Activated T-helper 1 cell treated with anti-CD3 and anti-CD28 coated beads, Interleukin-2, amount 50 U/mL, for 16 hours (primary cell): ENCODE measurements at regions not wholly inside any gene's neighbourhood (a gene's known extent, or its start where the extent isn't known, plus 50 kb on each side); places are given as distances from the start of the nearest gene placed in this dataset.

Source experiments
- DNase-seq, 2 donors: peaks; one replicate each; pipeline ENCODE4 v3.0.0-alpha.2; 2020; ENCODE audit warnings: low read depth in 1 of 2, low spot score in 1 of 2

GRCh38 chr11:115892016-115892415, 387.8 kb upstream of the CADM1 start:
- no peak for DNase-seq

GRCh38 chr11:115891581-115891980, 387.4 kb upstream of the CADM1 start:
- DNase-seq = no peak

GRCh38 chr11:115890500-115890899, 386.3 kb upstream of the CADM1 start:
- no peak for DNase-seq

- DNase-seq = no peak
Observed at GRCh38 chr11:115889712-115890111, 385.5 kb upstream of the CADM1 start.

- DNase-seq = no peak
Observed at GRCh38 chr11:115887727-115888126, 383.5 kb upstream of the CADM1 start.

- DNase-seq = no peak
Observed at GRCh38 chr11:115887316-115887715, 383.1 kb upstream of the CADM1 start.

GRCh38 chr11:115886422-115886733, 382.2 kb upstream of the CADM1 start:
- no peak for DNase-seq

GRCh38 chr11:115885535-115886421, 381.6 kb upstream of the CADM1 start:
- no peak for DNase-seq

- no peak for DNase-seq
Observed at GRCh38 chr11:115884800-115885534, 380.8 kb upstream of the CADM1 start.

GRCh38 chr11:115874843-115875242, 370.6 kb upstream of the CADM1 start:
- no peak for DNase-seq

GRCh38 chr11:115873813-115874212, 369.6 kb upstream of the CADM1 start:
- no peak for DNase-seq

GRCh38 chr11:115872416-115872815, 368.2 kb upstream of the CADM1 start:
- no peak for DNase-seq

- DNase-seq = no peak
Observed at GRCh38 chr11:115871161-115871760, 367.0 kb upstream of the CADM1 start.

GRCh38 chr11:115869780-115870431, 365.7 kb upstream of the CADM1 start:
- DNase-seq = no peak

GRCh38 chr11:115869131-115869530, 364.9 kb upstream of the CADM1 start:
- DNase-seq = no peak

GRCh38 chr11:115860246-115860645, 356.0 kb upstream of the CADM1 start:
- no peak for DNase-seq

- no peak for DNase-seq
Observed at GRCh38 chr11:115848611-115849010, 344.4 kb upstream of the CADM1 start.

GRCh38 chr11:115848080-115848479, 343.9 kb upstream of the CADM1 start:
- no peak for DNase-seq

- DNase-seq = no peak
Observed at GRCh38 chr11:115845872-115846271, 341.7 kb upstream of the CADM1 start.

- no peak for DNase-seq
Observed at GRCh38 chr11:115843685-115844084, 339.5 kb upstream of the CADM1 start.

GRCh38 chr11:115843111-115843510, 338.9 kb upstream of the CADM1 start:
- DNase-seq = no peak

- DNase-seq = no peak
Observed at GRCh38 chr11:115820026-115820425, 315.8 kb upstream of the CADM1 start.
